ENCODE measurements at regions not wholly inside any gene's neighbourhood (a gene's known extent, or its start where the extent isn't known, plus 50 kb on each side); places are given as distances from the start of the nearest gene placed in this dataset.

DNA sequence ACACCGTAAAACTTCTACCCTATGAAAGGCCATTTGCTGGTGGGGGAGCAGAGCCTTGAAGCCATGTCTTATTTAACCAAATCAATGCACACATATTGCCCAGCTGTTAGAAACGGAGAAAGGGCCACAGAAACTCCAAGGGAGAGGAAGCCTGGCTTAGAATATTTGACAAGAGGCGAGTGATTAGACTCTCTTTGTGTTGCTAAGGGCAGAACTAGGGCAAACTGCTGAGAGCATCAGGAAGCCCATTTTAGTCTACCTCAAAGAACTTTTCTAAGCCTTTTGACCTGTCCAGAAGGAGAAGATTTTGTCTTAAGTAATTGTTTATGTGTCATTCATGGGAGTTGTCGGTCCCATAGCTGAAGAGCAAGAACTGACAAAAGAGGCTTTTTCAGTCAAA is 54.4 kb upstream of the CELF4 start:
- TF ChIP-seq, protein P1, sequence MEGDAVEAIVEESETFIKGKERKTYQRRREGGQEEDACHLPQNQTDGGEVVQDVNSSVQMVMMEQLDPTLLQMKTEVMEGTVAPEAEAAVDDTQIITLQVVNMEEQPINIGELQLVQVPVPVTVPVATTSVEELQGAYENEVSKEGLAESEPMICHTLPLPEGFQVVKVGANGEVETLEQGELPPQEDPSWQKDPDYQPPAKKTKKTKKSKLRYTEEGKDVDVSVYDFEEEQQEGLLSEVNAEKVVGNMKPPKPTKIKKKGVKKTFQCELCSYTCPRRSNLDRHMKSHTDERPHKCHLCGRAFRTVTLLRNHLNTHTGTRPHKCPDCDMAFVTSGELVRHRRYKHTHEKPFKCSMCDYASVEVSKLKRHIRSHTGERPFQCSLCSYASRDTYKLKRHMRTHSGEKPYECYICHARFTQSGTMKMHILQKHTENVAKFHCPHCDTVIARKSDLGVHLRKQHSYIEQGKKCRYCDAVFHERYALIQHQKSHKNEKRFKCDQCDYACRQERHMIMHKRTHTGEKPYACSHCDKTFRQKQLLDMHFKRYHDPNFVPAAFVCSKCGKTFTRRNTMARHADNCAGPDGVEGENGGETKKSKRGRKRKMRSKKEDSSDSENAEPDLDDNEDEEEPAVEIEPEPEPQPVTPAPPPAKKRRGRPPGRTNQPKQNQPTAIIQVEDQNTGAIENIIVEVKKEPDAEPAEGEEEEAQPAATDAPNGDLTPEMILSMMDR (IDR thresholded peaks at IDR 0.05; ENCODE audit: low read length) = no peak
- TF ChIP-seq EZH2 (IDR thresholded peaks at IDR 0.05; ENCODE audit: borderline replicate concordance, low read length) = no peak
